GM12892 (cell line): ENCODE measurements at regions not wholly inside any gene's neighbourhood (a gene's known extent, or its start where the extent isn't known, plus 50 kb on each side); places are given as distances from the start of the nearest gene placed in this dataset.

Experiments
- POLR2A ChIP-seq: IDR thresholded peaks from 2 replicates; pipeline ENCODE4 v1.6.1; 2011; ENCODE audit warnings: low read depth, low read length, control low read depth
- TAF1 ChIP-seq: IDR thresholded peaks from 2 replicates; pipeline ENCODE4 v1.6.1; 2011; ENCODE audit warnings: low read depth, mild to moderate bottlenecking, control low read depth, low read length, borderline replicate concordance

- TF ChIP-seq POLR2A (no peak), TAF1 (no peak)
Observed at GRCh38 chr2:120859128-120859527, 123.5 kb downstream of the GLI2 start.
